Type B pancreatic cell (in vitro differentiated cells): ENCODE measurements at regions not wholly inside any gene's neighbourhood (a gene's known extent, or its start where the extent isn't known, plus 50 kb on each side); places are given as distances from the start of the nearest gene placed in this dataset.
A peak's percentile ranks its signal among the peaks of the same experiment; 100 is the strongest.

ENCODE experiments used
- DNase-seq: peaks from one replicate; pipeline ENCODE4 v3.0.0; 2021; ENCODE audit warnings: mixed read lengths; ENCODE audit not compliant: unreplicated experiment; ENCODE audit errors: extremely low spot score
- H3K27ac Mint-ChIP-seq: 2 replicates; pipeline ENCODE4 v1.8.0; 2021; ENCODE audit warnings: mild to moderate bottlenecking, mixed read lengths
- H3K27me3 Mint-ChIP-seq: 2 replicates; pipeline ENCODE4 v1.8.0; 2021; ENCODE audit warnings: mixed read lengths
- H3K36me3 Mint-ChIP-seq: 2 replicates; pipeline ENCODE4 v1.8.0; 2021; ENCODE audit warnings: mixed read lengths
- H3K4me1 Mint-ChIP-seq: one replicate; pipeline ENCODE4 v1.8.0; 2021; ENCODE audit warnings: mixed read lengths; ENCODE audit not compliant: unreplicated experiment
- H3K4me3 Mint-ChIP-seq: 2 replicates; pipeline ENCODE4 v1.8.0; 2021; ENCODE audit warnings: mild to moderate bottlenecking, mixed read lengths
- H3K9me3 Mint-ChIP-seq: 2 replicates; pipeline ENCODE4 v1.8.0; 2021; ENCODE audit warnings: mixed read lengths
- TF ChIP-seq, protein P1 (sequence below): fragments of 200-600 bp; sonication (generic); conservative IDR thresholded peaks from 2 replicates; pipeline ENCODE4 v1.5.0; 2021; ENCODE audit warnings: antibody characterized with exemption, mild to moderate bottlenecking

DNA sequence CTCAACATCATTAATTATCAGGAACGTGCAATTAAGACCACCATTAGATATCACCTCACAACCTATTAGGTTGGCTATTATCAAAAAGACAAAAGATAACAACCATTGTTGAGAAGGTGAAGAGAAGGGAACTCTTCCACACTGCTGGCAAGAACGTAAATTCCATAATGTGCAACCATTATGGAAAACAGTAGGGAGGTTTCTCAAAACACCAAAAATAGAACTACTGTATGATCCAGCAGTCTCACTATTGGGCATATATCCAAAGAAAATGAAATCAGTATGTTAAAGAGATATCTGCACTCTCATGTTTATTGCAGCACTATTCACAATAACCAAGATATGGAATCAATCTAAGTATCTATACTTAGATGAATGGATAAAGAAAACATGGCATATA is 51.6 kb upstream of the OR4E1 start:
- no peak overlapping the region for H3K4me3 Mint-ChIP-seq
- peaks cover 38% of the 10 kb centered on the region for H3K27me3 Mint-ChIP-seq

DNA sequence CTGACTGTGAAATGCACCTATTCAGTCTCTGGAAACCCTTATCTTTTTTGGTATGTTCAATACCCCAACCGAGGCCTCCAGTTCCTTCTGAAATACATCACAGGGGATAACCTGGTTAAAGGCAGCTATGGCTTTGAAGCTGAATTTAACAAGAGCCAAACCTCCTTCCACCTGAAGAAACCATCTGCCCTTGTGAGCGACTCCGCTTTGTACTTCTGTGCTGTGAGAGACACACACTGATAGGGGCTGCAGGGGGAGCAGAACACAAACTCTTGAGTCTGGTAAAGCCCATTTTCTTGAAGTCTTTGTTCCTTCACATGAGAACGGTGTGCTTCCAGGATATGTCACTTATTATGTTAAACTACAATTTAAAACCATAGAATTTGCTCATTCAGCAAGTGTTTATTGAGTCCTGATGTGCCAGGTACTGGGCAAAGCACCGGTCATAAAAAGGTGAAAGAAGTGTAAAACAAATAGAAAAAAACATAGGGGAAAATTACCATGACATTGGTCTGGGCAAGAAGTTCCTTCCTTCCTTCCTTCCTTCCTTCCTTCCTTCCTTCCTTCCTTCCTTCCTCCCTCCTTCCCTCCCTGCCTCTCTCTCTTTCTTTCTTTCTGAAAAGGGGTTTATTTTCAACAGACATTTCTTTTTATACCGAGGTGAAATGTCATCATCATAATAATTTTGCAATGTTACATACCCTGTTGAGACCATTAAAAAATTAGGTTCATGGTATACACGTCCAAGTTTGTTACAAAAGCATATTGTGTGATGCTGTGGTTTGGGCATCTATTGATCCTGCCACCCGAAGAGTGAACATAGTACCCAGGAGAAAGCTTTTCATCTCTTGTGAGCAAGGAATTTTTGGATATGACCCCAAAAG is 50.7 kb upstream of the OR4E1 start:
- no peak for DNase-seq
- TF ChIP-seq, protein P1, sequence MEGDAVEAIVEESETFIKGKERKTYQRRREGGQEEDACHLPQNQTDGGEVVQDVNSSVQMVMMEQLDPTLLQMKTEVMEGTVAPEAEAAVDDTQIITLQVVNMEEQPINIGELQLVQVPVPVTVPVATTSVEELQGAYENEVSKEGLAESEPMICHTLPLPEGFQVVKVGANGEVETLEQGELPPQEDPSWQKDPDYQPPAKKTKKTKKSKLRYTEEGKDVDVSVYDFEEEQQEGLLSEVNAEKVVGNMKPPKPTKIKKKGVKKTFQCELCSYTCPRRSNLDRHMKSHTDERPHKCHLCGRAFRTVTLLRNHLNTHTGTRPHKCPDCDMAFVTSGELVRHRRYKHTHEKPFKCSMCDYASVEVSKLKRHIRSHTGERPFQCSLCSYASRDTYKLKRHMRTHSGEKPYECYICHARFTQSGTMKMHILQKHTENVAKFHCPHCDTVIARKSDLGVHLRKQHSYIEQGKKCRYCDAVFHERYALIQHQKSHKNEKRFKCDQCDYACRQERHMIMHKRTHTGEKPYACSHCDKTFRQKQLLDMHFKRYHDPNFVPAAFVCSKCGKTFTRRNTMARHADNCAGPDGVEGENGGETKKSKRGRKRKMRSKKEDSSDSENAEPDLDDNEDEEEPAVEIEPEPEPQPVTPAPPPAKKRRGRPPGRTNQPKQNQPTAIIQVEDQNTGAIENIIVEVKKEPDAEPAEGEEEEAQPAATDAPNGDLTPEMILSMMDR: no peak
- Mint-ChIP-seq H3K27me3 (peaks cover 33% of the 10 kb centered on the region), H3K4me3 (no peak overlapping the region), H3K27ac (no peak overlapping the region), H3K9me3 (no peaks in the 10 kb centered on the region), H3K4me1 (no peaks in the 10 kb centered on the region), H3K36me3 (no peaks in the 10 kb centered on the region)

More for the DNA sequence above, 51.6 kb upstream of the OR4E1 start:
- no peak for DNase-seq
- TF ChIP-seq, protein P1: no peak
- Mint-ChIP-seq H3K27ac (no peak overlapping the region), H3K36me3 (no peaks in the 10 kb centered on the region), H3K4me1 (no peaks in the 10 kb centered on the region), H3K9me3 (no peaks in the 10 kb centered on the region)

DNA sequence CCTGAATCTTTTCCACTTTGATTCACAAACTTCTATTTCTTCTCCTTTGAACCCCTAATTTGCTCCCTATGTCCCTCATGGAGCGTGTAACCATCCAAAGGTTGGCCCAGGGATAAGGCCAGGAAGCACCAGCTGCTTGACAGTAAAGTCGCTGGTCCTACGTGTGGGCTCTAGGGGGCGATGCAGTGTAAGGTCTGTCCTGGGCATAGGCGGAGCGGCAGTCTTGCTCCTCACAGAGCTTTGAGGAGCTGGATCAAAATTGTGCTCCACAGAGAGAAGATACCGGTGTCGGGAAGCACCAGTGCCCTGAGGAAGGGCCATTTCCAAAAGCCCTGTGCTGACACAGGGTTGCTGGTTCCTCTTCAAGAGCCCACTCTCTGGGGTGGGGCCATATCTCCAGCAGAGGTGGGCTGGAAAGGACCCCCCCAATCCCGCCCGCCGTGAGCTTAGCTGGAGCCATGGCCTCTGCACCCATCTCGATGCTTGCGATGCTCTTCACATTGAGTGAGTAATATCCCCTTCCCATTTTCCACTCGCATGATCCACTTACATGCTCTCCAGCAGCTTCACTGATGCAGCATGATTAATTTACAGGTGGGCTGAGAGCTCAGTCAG is 49.9 kb upstream of the OR4E1 start:
- Mint-ChIP-seq H3K4me3 (no peak overlapping the region), H3K36me3 (no peaks in the 10 kb centered on the region), H3K9me3 (no peaks in the 10 kb centered on the region), H3K27ac (no peak overlapping the region), H3K27me3 (peaks cover 28% of the 10 kb centered on the region), H3K4me1 (no peaks in the 10 kb centered on the region)
- TF ChIP-seq, protein P1: peak; percentile 68
- no peak for DNase-seq
